BLaER1 treated with 17β-estradiol and CSF1 and Interleukin-3, amounts not matched to agents 10 nM and 100 nM (cell line): ENCODE measurements at regions not wholly inside any gene's neighbourhood (a gene's known extent, or its start where the extent isn't known, plus 50 kb on each side); places are given as distances from the start of the nearest gene placed in this dataset.
"Not testable (repeated sequence)": the region's sequence is repeated elsewhere in the genome, so short reads cannot be mapped to it uniquely, and the experiment has no call there.

Experiments
- H3K27ac ChIP-seq, 11 experiments: shearing (Covaris generic); formaldehyde crosslinking; 2 replicates each; pipeline ENCODE4 v1.8.1; 2022
- H3K27me3 ChIP-seq, 11 experiments: shearing (Covaris generic); formaldehyde crosslinking; 2 replicates each; pipeline ENCODE4 v1.8.1; 2022
- H3K36me3 ChIP-seq, 11 experiments: shearing (Covaris generic); formaldehyde crosslinking; 2 replicates each; pipeline ENCODE4 v1.8.1; 2022
- H3K4me1 ChIP-seq, 10 experiments: shearing (Covaris generic); formaldehyde crosslinking; 2 replicates each; pipeline ENCODE4 v1.8.1; 2022
- H3K4me2 ChIP-seq, 11 experiments: shearing (Covaris generic); formaldehyde crosslinking; 2 replicates each; pipeline ENCODE4 v1.8.1; 2022
- H3K4me3 ChIP-seq, 10 experiments: shearing (Covaris generic); formaldehyde crosslinking; 2 replicates each; pipeline ENCODE4 v1.8.1; 2022
- H3K9ac ChIP-seq, 11 experiments: shearing (Covaris generic); formaldehyde crosslinking; 2 replicates each; pipeline ENCODE4 v1.8.1; 2022
- H3K9me3 ChIP-seq, 11 experiments: shearing (Covaris generic); formaldehyde crosslinking; replicated peaks in 1 of 11; 2 replicates each; pipeline ENCODE4 v1.8.1; 2022
- H4K20me1 ChIP-seq, 11 experiments: shearing (Covaris generic); formaldehyde crosslinking; 2 replicates each; pipeline ENCODE4 v1.8.1; 2022
- Cebpa-rat ChIP-seq, 11 experiments: shearing (Covaris generic); IDR thresholded peaks; 2 replicates each; pipeline ENCODE4 v1.8.1; 2022

GRCh38 chr4:12633053-12633651 is 851.0 kb downstream of the RAB28 start:
- Histone ChIP-seq H3K36me3 (no peaks in the 10 kb centered on the region), H3K4me2 (no peak overlapping the region), H3K27me3 (no peaks in the 10 kb centered on the region), H3K27ac (no peak overlapping the region), H3K4me1 (peaks cover 0 to 10% (median 8%) of the 10 kb centered on the region in 10 experiments; a peak in 14 of 20 replicates), H3K9ac (no peak overlapping the region), H3K9me3 (peaks cover 12 to 28% (median 14%) of the 10 kb centered on the region in 11 experiments; a peak in 20 of 22 replicates), H4K20me1 (no peaks in the 10 kb centered on the region), H3K4me3 (no peak overlapping the region)
- TF ChIP-seq Cebpa-rat (IDR thresholded peaks at IDR 0.05), result no peak

GRCh38 chr4:12615822-12616221 is 868.3 kb downstream of the RAB28 start:
- Histone ChIP-seq H3K27me3 (no peaks in the 10 kb centered on the region), H3K4me1 (no peaks in the 10 kb centered on the region), H3K4me2 (no peak overlapping the region), H3K36me3 (no peaks in the 10 kb centered on the region), H3K4me3 (no peak overlapping the region), H3K9me3 (no peaks in the 10 kb centered on the region), H3K9ac (no peak overlapping the region), H3K27ac (no peak overlapping the region), H4K20me1 (no peaks in the 10 kb centered on the region)
- TF ChIP-seq Cebpa-rat (IDR thresholded peaks at IDR 0.05), result no peak

GRCh38 chr4:12612876-12613275 is 871.3 kb downstream of the RAB28 start:
- Histone ChIP-seq H3K9ac (no peak overlapping the region), H3K9me3 (no peaks in the 10 kb centered on the region), H4K20me1 (no peaks in the 10 kb centered on the region), H3K36me3 (no peaks in the 10 kb centered on the region), H3K4me3 (no peak overlapping the region), H3K27me3 (no peaks in the 10 kb centered on the region), H3K4me2 (no peak overlapping the region), H3K4me1 (no peaks in the 10 kb centered on the region), H3K27ac (no peak overlapping the region)
- no peak for TF ChIP-seq Cebpa-rat (IDR thresholded peaks at IDR 0.05)

GRCh38 chr4:12609212-12609875 is 874.8 kb downstream of the RAB28 start:
- H3K4me3 ChIP-seq, H3K9me3 ChIP-seq, H4K20me1 ChIP-seq, H3K27ac ChIP-seq, H3K27me3 ChIP-seq, H3K36me3 ChIP-seq, H3K4me2 ChIP-seq, H3K9ac ChIP-seq, H3K4me1 ChIP-seq: not testable (repeated sequence)

GRCh38 chr4:12595986-12596385 is 888.2 kb downstream of the RAB28 start:
- no peak for TF ChIP-seq Cebpa-rat (IDR thresholded peaks at IDR 0.05)
- no peak overlapping the region for H3K9ac ChIP-seq
- H3K27me3 ChIP-seq, result no peaks in the 10 kb centered on the region
- no peak overlapping the region for H3K4me2 ChIP-seq
- no peaks in the 10 kb centered on the region for H3K36me3 ChIP-seq
- no peaks in the 10 kb centered on the region for H4K20me1 ChIP-seq
- no peaks in the 10 kb centered on the region for H3K4me1 ChIP-seq
- peaks cover 0 to 14% (median 8%) of the 10 kb centered on the region in 11 experiments; a peak in 12 of 22 replicates for H3K9me3 ChIP-seq
- H3K27ac ChIP-seq, result no peak overlapping the region
- H3K4me3 ChIP-seq, result no peak overlapping the region

- no peak for TF ChIP-seq Cebpa-rat (IDR thresholded peaks at IDR 0.05)
- H3K9me3 ChIP-seq, result peaks cover 0 to 13% (median 8%) of the 10 kb centered on the region in 11 experiments; a peak in 12 of 22 replicates
- H3K9ac ChIP-seq, result no peak overlapping the region
- no peaks in the 10 kb centered on the region for H3K27me3 ChIP-seq
- H4K20me1 ChIP-seq, result no peaks in the 10 kb centered on the region
- no peaks in the 10 kb centered on the region for H3K36me3 ChIP-seq
- no peaks in the 10 kb centered on the region for H3K4me1 ChIP-seq
- no peak overlapping the region for H3K27ac ChIP-seq
- no peak overlapping the region for H3K4me2 ChIP-seq
- no peak overlapping the region for H3K4me3 ChIP-seq
These were observed 888.7 kb downstream of the RAB28 start for GRCh38 chr4:12595489-12595888.

GRCh38 chr4:12588582-12588981 is 895.6 kb downstream of the RAB28 start:
- Histone ChIP-seq H3K9ac (no peak overlapping the region), H4K20me1 (no peaks in the 10 kb centered on the region), H3K27ac (no peak overlapping the region), H3K27me3 (no peaks in the 10 kb centered on the region), H3K4me2 (no peak overlapping the region), H3K36me3 (no peaks in the 10 kb centered on the region), H3K4me1 (no peaks in the 10 kb centered on the region), H3K9me3 (no peaks in the 10 kb centered on the region), H3K4me3 (no peak overlapping the region)
- TF ChIP-seq Cebpa-rat (IDR thresholded peaks at IDR 0.05), result no peak

- no peak overlapping the region for H3K9ac ChIP-seq
These were observed 897.7 kb downstream of the RAB28 start for GRCh38 chr4:12586242-12587006.

GRCh38 chr4:12584116-12584875 is 899.8 kb downstream of the RAB28 start:
- Histone ChIP-seq H3K27me3 (no peaks in the 10 kb centered on the region), H3K36me3 (no peaks in the 10 kb centered on the region), H3K9me3 (no peaks in the 10 kb centered on the region), H3K27ac (no peak overlapping the region), H3K4me3 (no peak overlapping the region), H3K4me1 (no peaks in the 10 kb centered on the region), H4K20me1 (no peaks in the 10 kb centered on the region), H3K4me2 (no peak overlapping the region), H3K9ac (no peak overlapping the region)
- TF ChIP-seq Cebpa-rat (IDR thresholded peaks at IDR 0.05), result no peak

More at GRCh38 chr4:12586242-12587006, 897.7 kb downstream of the RAB28 start:
- no peaks in the 10 kb centered on the region for H4K20me1 ChIP-seq
- TF ChIP-seq Cebpa-rat (IDR thresholded peaks at IDR 0.05), result no peak
- no peak overlapping the region for H3K27ac ChIP-seq
- H3K4me1 ChIP-seq, result no peaks in the 10 kb centered on the region
- H3K4me2 ChIP-seq, result no peak overlapping the region
- no peak overlapping the region for H3K4me3 ChIP-seq
- no peaks in the 10 kb centered on the region for H3K9me3 ChIP-seq
- no peaks in the 10 kb centered on the region for H3K36me3 ChIP-seq
- no peaks in the 10 kb centered on the region for H3K27me3 ChIP-seq
